GM12878 (cell line): ENCODE measurements at regions not wholly inside any gene's neighbourhood (a gene's known extent, or its start where the extent isn't known, plus 50 kb on each side); places are given as distances from the start of the nearest gene placed in this dataset.

Source experiments
- CEBPB ChIP-seq, 2 experiments: fragments of 150-350 bp in 1 of 2; IDR thresholded peaks; 2 replicates each; pipeline ENCODE4 v1.6.1; 2012 to 2014; ENCODE audit warnings: low read depth in 2 of 2, low read length in 2 of 2, borderline replicate concordance in 1 of 2, inconsistent platforms in 1 of 2
- CHD1 ChIP-seq: IDR thresholded peaks from 2 replicates; pipeline ENCODE4 v1.6.1; 2012; ENCODE audit warnings: low read depth, low read length, improper control_type of control experiment
- CREM ChIP-seq: IDR thresholded peaks from 2 replicates; pipeline ENCODE4 v1.6.1; 2014; ENCODE audit warnings: antibody characterized with exemption, low read depth
- CTCF ChIP-seq, 3 experiments: IDR thresholded peaks in 2 of 3; conservative IDR thresholded peaks in 1 of 3; 2 replicates each; pipeline ENCODE4 v1.5.1; 2011; ENCODE audit warnings: low read depth in 3 of 3, low read length in 3 of 3, mild to moderate bottlenecking in 3 of 3, control low read depth in 2 of 3, moderate library complexity in 2 of 3, inconsistent platforms in 1 of 3, mixed read lengths in 1 of 3; ENCODE audit not compliant: control insufficient read depth in 2 of 3, insufficient read depth in 1 of 3; ENCODE audit errors: extremely low read depth in 1 of 3
- HDAC2 ChIP-seq: fragments of 200-600 bp; sonication (generic); IDR thresholded peaks from 2 replicates; pipeline ENCODE4 v1.6.1; 2017
- IKZF1 ChIP-seq: fragments of 450-650 bp; conservative IDR thresholded peaks from 2 replicates; pipeline ENCODE4 v1.6.1; 2017; ENCODE audit warnings: antibody characterized with exemption, mild to moderate bottlenecking
- POLR2A ChIP-seq: IDR thresholded peaks from 2 replicates; pipeline ENCODE4 v1.6.1; 2011; ENCODE audit warnings: low read depth, mild to moderate bottlenecking, low read length
- POLR2AphosphoS5 ChIP-seq: IDR thresholded peaks from 2 replicates; pipeline ENCODE4 v1.6.1; 2011; ENCODE audit warnings: mild to moderate bottlenecking, low read length, inconsistent platforms
- SIN3A ChIP-seq: IDR thresholded peaks from 2 replicates; pipeline ENCODE4 v1.6.1; 2012; ENCODE audit warnings: low read depth, low read length, improper control_type of control experiment
- SREBF2 ChIP-seq: IDR thresholded peaks from 2 replicates; pipeline ENCODE4 v1.6.1; 2012; ENCODE audit warnings: mild to moderate bottlenecking, low read length

GRCh38 chr7:24214670-24215069 lies 69.3 kb upstream of the NPY start:
- no peak for TF ChIP-seq SIN3A
- TF ChIP-seq CTCF (IDR thresholded peaks at IDR 0.05 in 2 of 3, conservative IDR thresholded peaks at IDR 0.05 in 1 of 3; ENCODE audit: control insufficient read depth in 2 of 3, extremely low read depth in 1 of 3, insufficient read depth in 1 of 3, low read depth in 3 of 3, low read length in 3 of 3), result no peak
- TF ChIP-seq SREBF2, result no peak
- no peak for TF ChIP-seq CEBPB (IDR thresholded peaks at IDR 0.05; ENCODE audit: borderline replicate concordance in 1 of 2, low read depth in 2 of 2, low read length in 2 of 2)
- TF ChIP-seq HDAC2, result no peak
- TF ChIP-seq CREM, result no peak
- no peak for TF ChIP-seq POLR2A
- TF ChIP-seq POLR2AphosphoS5, result no peak
- TF ChIP-seq CHD1, result no peak
- TF ChIP-seq IKZF1, result no peak
